Calu3 (cell line): ENCODE measurements at regions not wholly inside any gene's neighbourhood (a gene's known extent, or its start where the extent isn't known, plus 50 kb on each side); places are given as distances from the start of the nearest gene placed in this dataset.

Experiments used
- BruUV-seq: library from RNA; stranded (reverse); fragments of 400-500 nt; replicated peaks from 2 replicates; lab custom pipeline; 2021; lab: Mats Ljungman, UMichigan
- CTCF ChIA-PET: fragments of 300-600 bp; sonication (Branson Sonifier 250); formaldehyde crosslinking; loops from one replicate; lab custom pipeline; 2022; ENCODE audit warnings: antibody characterized with exemption; lab: Charles Lee
- DNase-seq: peaks from one replicate; pipeline ENCODE4 v3.0.0; 2022
- H3K27ac Mint-ChIP-seq: one replicate; pipeline ENCODE4 v1.8.0; 2022; ENCODE audit warnings: mixed read lengths; ENCODE audit not compliant: unreplicated experiment
- H3K27me3 Mint-ChIP-seq: one replicate; pipeline ENCODE4 v1.8.0; 2022; ENCODE audit warnings: mixed read lengths; ENCODE audit not compliant: unreplicated experiment
- H3K36me3 Mint-ChIP-seq: one replicate; pipeline ENCODE4 v1.8.0; 2022; ENCODE audit warnings: mild to moderate bottlenecking, moderate library complexity, mixed read lengths; ENCODE audit not compliant: insufficient read depth, unreplicated experiment
- H3K4me1 Mint-ChIP-seq: one replicate; pipeline ENCODE4 v1.8.0; 2022; ENCODE audit warnings: mild to moderate bottlenecking, low read depth, mixed read lengths; ENCODE audit not compliant: unreplicated experiment
- H3K4me3 Mint-ChIP-seq: one replicate; pipeline ENCODE4 v1.8.0; 2022; ENCODE audit warnings: mild to moderate bottlenecking, low read depth, moderate library complexity, mixed read lengths; ENCODE audit not compliant: unreplicated experiment
- H3K9me3 Mint-ChIP-seq: one replicate; pipeline ENCODE4 v1.8.0; 2022; ENCODE audit warnings: low read depth, mixed read lengths; ENCODE audit not compliant: unreplicated experiment
- intact Hi-C: fragments of 100-400 bp; cut with micrococcal nuclease; formaldehyde crosslinking; loops from one replicate; pipeline ENCODE4 v1.10.0; 2022; ENCODE audit not compliant: unreplicated experiment
- TF ChIP-seq, protein P1 (sequence below): fragments of 200-600 bp; IDR thresholded peaks from one replicate; pipeline ENCODE4 v1.8.0; 2022; ENCODE audit warnings: antibody characterized with exemption; ENCODE audit not compliant: unreplicated experiment

DNA sequence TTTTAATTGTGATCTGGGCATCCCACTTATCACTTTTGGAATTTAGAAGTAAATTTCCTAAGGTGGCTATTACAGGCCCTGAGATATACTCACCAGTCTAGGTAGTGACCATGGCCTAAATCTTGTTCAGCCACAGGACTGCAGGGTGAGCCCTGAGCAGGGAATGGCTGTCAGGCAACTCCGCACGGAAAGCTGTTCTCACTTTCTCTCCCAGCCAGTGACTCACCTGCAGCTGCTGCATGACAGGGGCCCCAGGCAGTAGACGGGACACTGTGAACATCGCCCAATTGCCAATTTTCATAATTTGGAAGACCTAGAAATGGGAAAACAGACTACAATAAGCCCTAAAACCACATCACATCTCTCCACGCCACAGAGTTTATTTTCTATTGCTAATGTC, 69.6 kb upstream of the TAF1L start:
- no TSS peak for BruUV-seq
- TF ChIP-seq, protein P1, sequence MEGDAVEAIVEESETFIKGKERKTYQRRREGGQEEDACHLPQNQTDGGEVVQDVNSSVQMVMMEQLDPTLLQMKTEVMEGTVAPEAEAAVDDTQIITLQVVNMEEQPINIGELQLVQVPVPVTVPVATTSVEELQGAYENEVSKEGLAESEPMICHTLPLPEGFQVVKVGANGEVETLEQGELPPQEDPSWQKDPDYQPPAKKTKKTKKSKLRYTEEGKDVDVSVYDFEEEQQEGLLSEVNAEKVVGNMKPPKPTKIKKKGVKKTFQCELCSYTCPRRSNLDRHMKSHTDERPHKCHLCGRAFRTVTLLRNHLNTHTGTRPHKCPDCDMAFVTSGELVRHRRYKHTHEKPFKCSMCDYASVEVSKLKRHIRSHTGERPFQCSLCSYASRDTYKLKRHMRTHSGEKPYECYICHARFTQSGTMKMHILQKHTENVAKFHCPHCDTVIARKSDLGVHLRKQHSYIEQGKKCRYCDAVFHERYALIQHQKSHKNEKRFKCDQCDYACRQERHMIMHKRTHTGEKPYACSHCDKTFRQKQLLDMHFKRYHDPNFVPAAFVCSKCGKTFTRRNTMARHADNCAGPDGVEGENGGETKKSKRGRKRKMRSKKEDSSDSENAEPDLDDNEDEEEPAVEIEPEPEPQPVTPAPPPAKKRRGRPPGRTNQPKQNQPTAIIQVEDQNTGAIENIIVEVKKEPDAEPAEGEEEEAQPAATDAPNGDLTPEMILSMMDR: no peak
- no peak overlapping the region for H3K4me3 Mint-ChIP-seq
- H3K27ac Mint-ChIP-seq: no peak overlapping the region
- intact Hi-C loops: no loop called here
- H3K4me1 Mint-ChIP-seq: peaks cover 9% of the 10 kb centered on the region
- H3K9me3 Mint-ChIP-seq: no peaks in the 10 kb centered on the region
- peaks cover 10% of the 10 kb centered on the region for H3K27me3 Mint-ChIP-seq
- CTCF ChIA-PET: no interaction called here
- DNase-seq: peak; percentile 10
- H3K36me3 Mint-ChIP-seq: peaks cover 4% of the 10 kb centered on the region

DNA sequence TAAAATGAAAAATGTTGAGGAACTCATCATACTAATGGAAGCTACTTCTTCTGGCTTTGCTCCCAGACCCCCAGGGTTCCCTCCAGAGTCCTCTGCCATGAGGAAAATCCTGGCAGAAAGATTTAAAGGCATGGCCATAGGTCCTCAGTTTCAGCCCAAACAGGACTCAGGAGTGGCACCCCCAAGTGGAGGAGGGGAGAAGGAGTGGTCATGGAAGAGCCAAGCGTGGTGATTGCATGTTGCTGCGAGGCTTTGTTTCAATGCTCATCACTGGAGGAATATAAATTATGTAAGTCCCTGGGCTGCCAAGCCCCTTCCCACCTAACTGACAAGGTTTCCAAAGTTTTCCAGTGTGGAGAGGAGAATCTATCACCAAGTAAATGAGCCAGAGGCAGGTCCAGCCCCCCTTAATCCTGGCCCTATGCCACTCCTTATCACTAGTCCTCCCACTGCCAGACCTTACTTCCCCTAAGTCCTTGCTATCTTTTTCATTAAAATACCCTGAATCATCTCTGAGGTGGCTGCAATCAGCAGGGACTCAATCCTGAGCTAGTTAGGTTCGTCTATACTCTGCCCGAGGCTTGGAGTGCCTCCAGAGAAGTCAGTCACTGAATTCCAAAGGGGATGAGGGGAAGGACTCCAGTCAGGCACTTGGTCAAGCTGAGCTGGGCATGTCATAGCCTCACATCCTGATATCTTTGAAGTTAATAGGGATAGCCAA, 70.7 kb upstream of the TAF1L start:
- peaks cover 10% of the 10 kb centered on the region for H3K27me3 Mint-ChIP-seq
- DNase-seq: no peak
- peaks cover 4% of the 10 kb centered on the region for H3K36me3 Mint-ChIP-seq
- H3K9me3 Mint-ChIP-seq: no peaks in the 10 kb centered on the region
- peaks cover 9% of the 10 kb centered on the region for H3K4me1 Mint-ChIP-seq
- no TSS peak for BruUV-seq
- CTCF ChIA-PET: no interaction called here
- H3K4me3 Mint-ChIP-seq: no peak overlapping the region
- intact Hi-C loops: no loop called here
- TF ChIP-seq, protein P1: no peak
- no peak overlapping the region for H3K27ac Mint-ChIP-seq

DNA sequence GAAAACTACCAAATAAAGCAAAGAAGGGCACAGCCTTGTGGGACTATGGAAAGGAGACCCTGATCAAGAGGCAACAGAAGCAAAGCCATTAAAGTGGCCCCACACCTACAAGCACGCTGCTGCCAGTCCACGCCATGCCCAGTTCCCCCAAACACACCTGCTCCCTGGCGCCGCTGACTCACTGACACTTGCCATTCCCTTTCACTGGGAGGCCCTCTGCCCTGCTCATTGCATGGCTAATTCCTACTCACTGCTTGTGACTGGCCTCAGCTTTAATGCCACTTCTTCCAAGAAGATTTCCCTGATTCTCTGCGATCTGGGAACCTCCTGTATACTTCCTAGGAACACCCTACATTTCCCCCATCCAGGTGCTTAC, 71.2 kb upstream of the TAF1L start:
- H3K4me3 Mint-ChIP-seq: no peak overlapping the region

DNA sequence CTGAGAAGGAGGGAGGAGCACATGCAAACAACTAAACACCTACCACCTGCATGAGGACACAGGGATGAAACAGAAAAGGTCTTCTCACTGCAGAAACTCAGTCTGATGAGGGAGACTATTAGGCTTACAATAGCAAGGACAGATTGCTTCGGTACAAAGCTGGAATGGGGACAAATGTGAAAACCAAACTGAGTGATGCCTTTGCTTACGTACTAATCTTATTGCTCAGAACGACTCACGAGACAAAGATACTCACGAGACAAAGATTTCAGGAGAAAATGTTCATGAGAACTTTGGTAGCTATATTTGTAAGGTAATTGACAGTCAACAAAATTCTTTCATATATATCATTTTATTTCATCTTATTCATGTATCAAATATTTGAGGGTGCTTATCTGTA, 71.9 kb upstream of the TAF1L start:
- H3K36me3 Mint-ChIP-seq: peaks cover 4% of the 10 kb centered on the region
- no peak overlapping the region for H3K4me3 Mint-ChIP-seq
- BruUV-seq: no TSS peak
- H3K4me1 Mint-ChIP-seq: peaks cover 5% of the 10 kb centered on the region
- DNase-seq: no peak
- no peak overlapping the region for H3K27ac Mint-ChIP-seq
- TF ChIP-seq, protein P1: no peak
- intact Hi-C loops: no loop called here
- no peaks in the 10 kb centered on the region for H3K9me3 Mint-ChIP-seq
- peaks cover 10% of the 10 kb centered on the region for H3K27me3 Mint-ChIP-seq
- CTCF ChIA-PET: no interaction called here

More for the DNA sequence above, 71.2 kb upstream of the TAF1L start:
- H3K27me3 Mint-ChIP-seq: peaks cover 10% of the 10 kb centered on the region
- BruUV-seq: no TSS peak
- H3K27ac Mint-ChIP-seq: no peak overlapping the region
- CTCF ChIA-PET: no interaction called here
- TF ChIP-seq, protein P1: no peak
- intact Hi-C loops: no loop called here
- no peak for DNase-seq
- peaks cover 9% of the 10 kb centered on the region for H3K4me1 Mint-ChIP-seq
- H3K36me3 Mint-ChIP-seq: peaks cover 4% of the 10 kb centered on the region
- H3K9me3 Mint-ChIP-seq: no peaks in the 10 kb centered on the region
